T-helper 2 cell treated with Interferon-gamma antibody and Interleukin-4, amounts not matched to agents 5 μg/mL and 100 μg/mL, for 36 hours (primary cell): ENCODE measurements at regions not wholly inside any gene's neighbourhood (a gene's known extent, or its start where the extent isn't known, plus 50 kb on each side); places are given as distances from the start of the nearest gene placed in this dataset.

Experiments
- DNase-seq: peaks from one replicate; pipeline ENCODE4 v3.0.0; 2021; ENCODE audit warnings: low spot score
- H3K27ac Mint-ChIP-seq: one replicate; pipeline ENCODE4 v1.8.0; 2021; ENCODE audit warnings: mild to moderate bottlenecking, mixed read lengths
- H3K27me3 Mint-ChIP-seq: one replicate; pipeline ENCODE4 v1.8.0; 2021; ENCODE audit warnings: low read depth, mixed read lengths
- H3K36me3 Mint-ChIP-seq: one replicate; pipeline ENCODE4 v1.8.0; 2021; ENCODE audit warnings: low read depth, mixed read lengths
- H3K4me1 Mint-ChIP-seq: one replicate; pipeline ENCODE4 v1.8.0; 2021; ENCODE audit warnings: low read depth, mixed read lengths
- H3K4me3 Mint-ChIP-seq: one replicate; pipeline ENCODE4 v1.8.0; 2022; ENCODE audit warnings: mild to moderate bottlenecking, moderate library complexity, mixed read lengths
- H3K9me3 Mint-ChIP-seq: one replicate; pipeline ENCODE4 v1.8.0; 2021; ENCODE audit warnings: mixed read lengths

DNA sequence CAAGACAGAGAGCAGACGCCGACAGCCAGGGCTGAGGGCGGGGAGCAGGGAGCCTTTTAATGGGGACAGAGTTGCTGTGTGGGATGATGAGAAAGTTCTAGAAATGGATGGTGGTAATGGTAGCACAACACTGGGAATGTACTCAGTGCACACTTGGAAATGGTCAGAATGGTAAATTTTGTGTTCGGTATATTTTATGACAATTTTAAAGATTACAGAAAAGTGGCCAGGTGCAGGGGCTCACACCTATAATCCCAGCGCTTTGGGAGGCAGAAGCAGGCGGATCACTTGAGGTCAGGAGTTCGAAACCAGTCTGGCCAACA, 243.2 kb upstream of the CIBAR2 start:
- Mint-ChIP-seq H3K4me1 (no peaks in the 10 kb centered on the region), H3K36me3 (no peaks in the 10 kb centered on the region), H3K4me3 (no peak overlapping the region), H3K9me3 (no peaks in the 10 kb centered on the region), H3K27me3 (no peaks in the 10 kb centered on the region), H3K27ac (no peak overlapping the region)
- DNase-seq = no peak

DNA sequence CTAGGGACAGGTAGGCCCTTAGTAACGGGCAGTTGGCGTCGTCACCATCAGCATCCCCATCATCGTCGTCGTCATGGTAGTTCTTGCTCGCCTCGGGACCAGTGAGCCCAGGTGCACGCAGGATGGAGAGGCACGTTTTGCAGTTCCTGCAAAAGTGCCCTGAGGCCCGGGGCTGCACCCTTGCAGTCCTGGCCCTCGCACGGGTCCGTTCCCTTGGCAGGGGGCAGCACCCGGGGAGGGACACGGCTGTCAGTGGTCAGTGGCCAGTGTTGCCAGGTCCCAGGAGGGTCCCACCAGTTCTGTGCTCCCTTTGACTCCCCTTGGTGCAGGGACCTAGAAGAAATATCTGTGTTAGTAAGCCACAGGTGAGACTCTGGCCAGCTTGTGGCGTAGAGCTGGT, 243.9 kb upstream of the CIBAR2 start:
- no peaks in the 10 kb centered on the region for H3K4me1 Mint-ChIP-seq
- no peak for DNase-seq
- H3K36me3 Mint-ChIP-seq = no peaks in the 10 kb centered on the region
- H3K4me3 Mint-ChIP-seq = no peak overlapping the region
- H3K9me3 Mint-ChIP-seq = no peaks in the 10 kb centered on the region
- no peak overlapping the region for H3K27ac Mint-ChIP-seq
- no peaks in the 10 kb centered on the region for H3K27me3 Mint-ChIP-seq

DNA sequence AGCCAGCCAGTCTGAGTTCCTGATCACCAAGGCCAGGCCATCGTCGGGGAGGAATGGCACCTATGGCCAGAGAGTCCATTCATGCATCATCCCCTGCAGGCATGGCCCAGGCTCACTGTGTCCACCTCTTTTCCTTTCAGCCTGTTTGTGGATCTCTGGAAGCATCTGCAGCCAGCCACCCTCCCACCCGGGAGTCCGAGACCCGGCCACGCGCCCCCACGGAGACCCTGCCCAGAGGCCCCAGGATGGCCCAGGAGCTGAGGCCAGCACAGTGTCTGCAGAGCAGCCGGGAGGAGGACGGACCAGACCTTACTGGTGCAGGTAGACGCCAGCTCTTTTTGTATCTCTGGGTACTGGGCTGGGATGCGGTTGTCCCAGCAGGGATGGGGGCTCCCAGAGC, 245.1 kb upstream of the CIBAR2 start:
- H3K36me3 Mint-ChIP-seq = no peaks in the 10 kb centered on the region
- no peak for DNase-seq
- no peaks in the 10 kb centered on the region for H3K4me1 Mint-ChIP-seq
- no peak overlapping the region for H3K27ac Mint-ChIP-seq
- no peaks in the 10 kb centered on the region for H3K9me3 Mint-ChIP-seq
- no peak overlapping the region for H3K4me3 Mint-ChIP-seq
- no peaks in the 10 kb centered on the region for H3K27me3 Mint-ChIP-seq

DNA sequence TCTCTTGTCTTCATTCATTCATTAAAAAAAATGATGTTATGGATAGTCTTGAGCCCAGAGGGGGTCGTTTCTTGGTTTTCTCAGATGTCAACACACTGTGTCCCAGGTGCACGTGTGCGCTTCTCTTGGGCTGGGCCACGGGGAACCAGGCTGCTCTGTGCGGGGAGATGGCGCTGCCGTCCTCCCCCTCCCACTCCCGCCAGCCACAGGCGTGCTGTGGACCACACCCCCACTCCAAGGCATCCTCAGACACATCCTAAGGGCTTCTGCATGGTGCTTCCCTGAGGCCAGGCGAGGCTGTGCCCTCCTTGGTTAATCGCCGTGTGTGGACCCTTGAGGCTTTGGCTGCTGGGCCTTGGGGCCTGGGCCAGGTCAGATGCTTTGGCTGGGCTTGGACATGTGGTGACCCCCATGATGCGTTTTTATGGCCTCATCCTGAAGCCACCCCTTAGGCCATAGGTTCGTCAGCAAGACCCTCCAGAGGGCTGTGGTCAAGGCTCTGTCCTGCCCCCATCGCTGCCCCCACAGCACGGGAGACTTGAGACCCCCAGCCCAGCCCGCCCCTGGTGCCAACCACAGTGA, 245.7 kb upstream of the CIBAR2 start:
- DNase-seq = no peak
- Mint-ChIP-seq H3K4me1 (no peaks in the 10 kb centered on the region), H3K36me3 (no peaks in the 10 kb centered on the region), H3K27ac (no peak overlapping the region), H3K27me3 (no peaks in the 10 kb centered on the region), H3K9me3 (no peaks in the 10 kb centered on the region), H3K4me3 (no peak overlapping the region)

DNA sequence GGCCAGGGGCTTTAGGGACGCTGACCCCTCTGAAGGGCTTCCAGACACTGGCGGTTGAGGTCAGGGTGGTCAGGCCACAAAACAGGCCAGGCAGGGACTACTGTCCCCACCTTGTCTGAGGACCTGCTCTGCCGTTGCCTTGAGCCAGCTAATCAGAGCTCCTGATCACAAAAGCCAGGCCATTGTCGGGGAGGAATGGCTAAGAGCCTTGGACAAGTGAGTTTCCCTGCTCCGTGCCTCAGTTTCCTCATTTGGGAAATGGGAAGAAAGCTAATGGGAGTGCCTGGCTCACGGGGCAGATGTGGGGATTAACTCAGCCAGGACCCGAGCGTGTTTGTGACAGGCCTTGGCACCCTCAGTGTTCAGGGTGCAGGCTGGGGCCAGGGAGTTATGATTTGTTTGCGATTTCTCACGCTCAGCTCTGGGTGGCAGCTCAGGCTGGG, 246.5 kb upstream of the CIBAR2 start:
- H3K4me3 Mint-ChIP-seq = no peak overlapping the region
- H3K27me3 Mint-ChIP-seq = no peaks in the 10 kb centered on the region
- H3K27ac Mint-ChIP-seq = no peak overlapping the region
- H3K36me3 Mint-ChIP-seq = no peaks in the 10 kb centered on the region
- H3K4me1 Mint-ChIP-seq = no peaks in the 10 kb centered on the region
- no peaks in the 10 kb centered on the region for H3K9me3 Mint-ChIP-seq
- DNase-seq = no peak

DNA sequence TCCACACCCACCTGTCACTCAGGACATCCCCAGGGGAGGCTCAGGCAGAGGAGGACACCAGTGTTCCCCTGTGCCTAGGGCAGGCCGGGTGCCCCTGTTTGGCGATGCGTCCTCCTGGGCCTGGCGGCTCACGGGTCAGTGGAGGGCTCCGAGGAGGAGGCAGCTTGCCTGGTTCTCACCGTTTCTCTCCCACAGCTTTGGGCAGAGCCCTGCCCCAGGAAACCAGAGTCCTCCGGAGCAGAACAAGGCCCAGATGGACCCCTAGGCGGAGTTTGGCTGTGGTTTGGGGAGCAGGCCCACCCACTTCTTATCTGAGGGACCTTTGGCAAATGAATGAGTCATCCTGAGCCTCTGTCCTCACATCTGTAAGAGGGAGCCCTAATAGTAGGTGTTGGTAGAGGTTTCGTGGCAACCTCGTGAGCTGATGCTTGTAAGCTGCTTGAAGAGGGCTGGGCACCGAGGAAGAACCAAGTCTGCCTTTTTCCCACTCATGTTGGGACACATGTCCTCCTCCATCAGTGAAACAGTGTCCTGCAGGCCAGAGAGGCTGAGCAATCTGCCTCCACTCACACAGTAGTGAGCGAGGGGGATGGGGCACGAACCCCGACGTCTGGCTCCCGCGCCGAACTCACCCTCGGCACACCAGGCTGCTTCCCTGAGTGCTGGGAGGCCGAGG, 247.0 kb upstream of the CIBAR2 start:
- H3K4me1 Mint-ChIP-seq = no peaks in the 10 kb centered on the region
- no peak for DNase-seq
- no peaks in the 10 kb centered on the region for H3K36me3 Mint-ChIP-seq
- no peak overlapping the region for H3K4me3 Mint-ChIP-seq
- H3K27me3 Mint-ChIP-seq = no peaks in the 10 kb centered on the region
- no peaks in the 10 kb centered on the region for H3K9me3 Mint-ChIP-seq
- no peak overlapping the region for H3K27ac Mint-ChIP-seq

DNA sequence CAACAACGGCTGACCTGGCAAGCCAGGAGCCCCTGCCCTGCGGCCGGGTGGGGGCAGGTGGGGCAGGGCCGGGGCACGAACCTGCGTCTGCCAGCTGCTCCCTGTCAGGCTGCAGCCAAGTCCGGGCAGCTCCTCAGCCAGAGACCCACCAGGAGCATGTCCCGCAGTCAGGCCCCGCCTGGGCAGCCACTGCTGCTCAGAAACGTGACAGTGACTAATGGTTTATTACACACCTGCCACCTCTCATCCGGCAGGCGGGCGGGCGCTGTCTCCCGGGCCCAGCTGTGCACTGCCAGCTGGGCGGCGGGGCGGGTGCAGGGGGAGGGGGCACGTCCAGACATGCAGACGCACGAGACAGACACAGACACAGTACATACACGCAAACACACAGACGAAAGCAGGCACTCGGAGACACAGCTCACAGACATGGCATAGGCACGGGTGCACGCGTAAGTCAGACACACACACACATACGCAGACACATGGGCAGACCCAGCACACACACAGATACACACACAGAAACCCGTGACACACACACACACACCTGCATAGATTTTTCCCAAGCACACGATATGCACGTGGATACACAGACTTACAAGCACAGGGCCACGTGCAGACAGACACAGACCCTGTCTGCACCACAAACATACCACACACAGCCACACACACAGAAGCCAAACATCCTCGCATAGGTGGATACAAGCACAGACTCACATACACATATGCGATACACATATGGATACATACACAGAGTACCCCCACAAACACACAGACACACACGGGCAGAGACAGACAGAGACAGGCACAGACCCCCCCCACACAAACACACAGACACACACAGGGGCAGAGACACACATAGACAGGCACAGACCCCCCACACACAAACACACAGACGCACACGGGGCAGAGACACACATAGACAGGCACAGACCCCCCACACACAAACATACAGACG, 248.3 kb upstream of the CIBAR2 start:
- H3K36me3 Mint-ChIP-seq = no peaks in the 10 kb centered on the region
- no peak overlapping the region for H3K27ac Mint-ChIP-seq
- H3K4me1 Mint-ChIP-seq = no peaks in the 10 kb centered on the region
- no peaks in the 10 kb centered on the region for H3K27me3 Mint-ChIP-seq
- no peaks in the 10 kb centered on the region for H3K9me3 Mint-ChIP-seq
- DNase-seq = no peak
- no peak overlapping the region for H3K4me3 Mint-ChIP-seq

DNA sequence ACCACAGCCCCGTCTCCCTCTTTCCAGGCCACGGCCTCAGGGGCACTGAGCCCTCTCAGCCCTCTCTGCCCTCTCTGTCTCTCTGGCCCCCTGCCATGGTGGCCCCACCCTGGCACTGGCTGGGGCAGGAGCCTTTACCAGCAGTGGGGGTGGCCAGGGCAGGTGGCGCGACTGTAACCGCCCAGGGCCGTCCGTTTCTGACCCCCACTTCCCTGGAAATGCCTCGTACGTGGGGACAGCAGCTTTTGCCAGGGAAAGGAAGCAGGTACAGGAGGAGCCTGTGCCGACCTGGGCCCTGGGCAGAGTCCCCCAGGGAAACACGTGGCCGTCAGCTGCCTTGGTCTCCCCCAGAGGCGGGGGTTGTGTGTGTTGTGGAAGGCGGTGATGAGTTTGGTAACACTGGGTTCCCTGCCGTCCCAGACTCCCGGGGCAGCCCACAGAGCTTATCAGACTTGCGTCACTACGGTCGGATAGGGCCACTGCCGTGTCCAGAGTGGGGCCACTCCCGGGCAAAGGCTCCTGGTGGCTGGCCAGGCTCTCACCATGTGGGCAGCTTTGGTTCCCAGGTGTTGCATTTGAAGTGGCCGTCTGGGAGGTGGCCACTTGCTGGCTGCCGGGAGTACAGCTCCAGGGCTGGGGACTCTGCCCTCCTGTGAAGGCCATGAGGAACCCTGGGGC, 249.3 kb upstream of the CIBAR2 start:
- Mint-ChIP-seq H3K27ac (no peak overlapping the region), H3K4me1 (no peaks in the 10 kb centered on the region), H3K27me3 (no peaks in the 10 kb centered on the region), H3K4me3 (no peak overlapping the region), H3K9me3 (no peaks in the 10 kb centered on the region), H3K36me3 (no peaks in the 10 kb centered on the region)
- DNase-seq = no peak

DNA sequence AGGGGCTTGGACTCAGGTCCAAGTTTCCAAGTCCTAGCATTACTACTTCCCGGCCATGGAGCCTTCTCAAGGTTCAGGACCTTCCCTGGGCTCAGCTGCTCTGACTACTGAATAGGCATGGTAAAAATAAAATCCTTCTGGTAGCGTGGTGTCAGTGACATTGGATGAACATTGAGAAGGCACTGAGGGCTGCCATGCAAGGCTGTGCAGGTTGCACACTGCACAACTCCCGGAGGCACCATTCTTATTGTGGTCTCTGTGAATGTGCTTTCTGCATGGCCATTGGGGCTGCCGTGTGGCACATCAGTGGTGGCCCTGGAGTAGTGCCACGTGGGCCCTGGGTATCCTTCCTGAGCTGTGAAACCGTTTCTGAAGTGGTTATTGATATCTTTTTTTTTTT, 250.2 kb upstream of the CIBAR2 start:
- no peaks in the 10 kb centered on the region for H3K36me3 Mint-ChIP-seq
- DNase-seq = no peak
- H3K4me1 Mint-ChIP-seq = no peaks in the 10 kb centered on the region
- no peaks in the 10 kb centered on the region for H3K27me3 Mint-ChIP-seq
- H3K9me3 Mint-ChIP-seq = no peaks in the 10 kb centered on the region
- H3K4me3 Mint-ChIP-seq = no peak overlapping the region
- no peak overlapping the region for H3K27ac Mint-ChIP-seq

DNA sequence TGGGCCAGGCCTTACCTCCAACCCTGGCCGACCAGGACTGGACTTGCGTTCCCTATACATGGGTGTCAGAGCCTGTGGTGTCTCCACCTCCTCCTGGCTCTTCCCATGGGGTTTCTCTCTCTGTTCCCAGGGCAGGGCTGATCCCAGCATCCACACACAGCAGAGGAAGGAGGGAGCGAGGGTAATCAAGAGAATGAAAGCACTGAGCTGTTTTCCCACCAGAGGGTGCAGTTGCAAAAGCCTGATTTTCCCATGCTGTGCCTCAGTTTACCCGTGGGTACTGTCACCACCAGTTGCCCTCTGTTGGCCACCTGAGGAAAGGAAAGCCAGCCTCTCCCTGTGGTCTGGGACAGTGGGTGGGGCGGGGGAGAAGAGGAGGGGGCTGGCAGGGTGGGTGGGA, 249.7 kb upstream of the GSE1 start:
- no peaks in the 10 kb centered on the region for H3K9me3 Mint-ChIP-seq
- no peaks in the 10 kb centered on the region for H3K4me1 Mint-ChIP-seq
- no peaks in the 10 kb centered on the region for H3K36me3 Mint-ChIP-seq
- no peak overlapping the region for H3K4me3 Mint-ChIP-seq
- no peak for DNase-seq
- H3K27me3 Mint-ChIP-seq = no peaks in the 10 kb centered on the region
- no peak overlapping the region for H3K27ac Mint-ChIP-seq

DNA sequence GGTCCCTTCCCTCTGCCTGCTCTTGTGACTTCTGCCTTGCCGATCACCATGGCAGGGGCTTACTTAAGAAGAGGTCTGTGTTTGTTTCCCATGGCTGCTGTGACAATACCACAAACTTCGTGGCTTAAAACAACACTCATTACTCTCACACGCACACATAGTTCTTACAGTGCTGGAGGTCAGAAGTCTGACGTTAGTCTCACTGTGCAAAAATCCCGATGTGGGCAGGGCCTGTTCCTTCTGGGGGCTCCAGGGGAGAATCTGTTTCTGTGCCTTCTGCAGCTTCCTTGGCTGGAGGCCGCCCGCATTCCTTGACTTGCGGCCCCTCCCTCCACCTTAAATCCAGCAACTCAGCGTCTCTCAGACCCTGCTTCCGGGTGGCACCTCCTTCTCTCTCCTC, 249.2 kb upstream of the GSE1 start:
- Mint-ChIP-seq H3K9me3 (no peaks in the 10 kb centered on the region), H3K36me3 (no peaks in the 10 kb centered on the region), H3K4me3 (no peak overlapping the region), H3K4me1 (no peaks in the 10 kb centered on the region), H3K27ac (no peak overlapping the region), H3K27me3 (no peaks in the 10 kb centered on the region)
- DNase-seq = no peak

DNA sequence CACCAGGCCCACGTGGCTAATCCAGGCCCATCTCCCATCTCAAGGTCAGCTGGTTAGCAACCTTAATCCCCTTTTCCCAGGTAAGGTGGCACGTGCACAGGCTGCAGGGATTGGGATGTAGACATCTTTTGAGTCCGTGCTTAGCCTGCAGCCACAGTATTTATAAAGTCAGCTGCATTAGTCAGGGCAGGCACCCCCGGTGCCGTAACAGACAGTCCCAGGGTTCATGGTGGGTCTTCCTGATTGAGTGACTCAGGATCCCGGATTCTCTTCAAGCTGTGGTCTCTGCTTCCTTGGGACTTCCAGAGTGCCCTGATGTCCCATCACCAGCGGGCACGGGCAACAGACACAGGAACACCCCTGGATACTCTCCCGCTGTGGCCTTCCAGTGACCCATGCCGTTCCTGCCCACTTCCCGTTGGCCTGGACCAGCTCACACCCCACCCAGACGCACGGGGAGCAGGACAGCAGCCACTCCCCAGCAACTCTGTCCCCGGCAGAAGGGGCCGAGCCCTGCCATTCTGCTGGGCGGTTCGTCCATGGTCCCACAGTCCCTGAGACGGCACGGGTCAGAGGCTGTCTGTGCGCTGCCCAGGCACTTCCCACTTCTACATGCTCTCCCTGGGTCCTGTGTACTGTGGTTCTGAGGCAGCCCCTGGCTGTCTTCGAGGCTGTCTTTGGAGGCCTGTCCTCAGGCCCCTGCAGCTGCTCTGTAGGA, 248.6 kb upstream of the GSE1 start:
- H3K36me3 Mint-ChIP-seq = no peaks in the 10 kb centered on the region
- H3K27me3 Mint-ChIP-seq = no peaks in the 10 kb centered on the region
- no peak overlapping the region for H3K4me3 Mint-ChIP-seq
- H3K4me1 Mint-ChIP-seq = no peaks in the 10 kb centered on the region
- no peak for DNase-seq
- no peak overlapping the region for H3K27ac Mint-ChIP-seq
- no peaks in the 10 kb centered on the region for H3K9me3 Mint-ChIP-seq

DNA sequence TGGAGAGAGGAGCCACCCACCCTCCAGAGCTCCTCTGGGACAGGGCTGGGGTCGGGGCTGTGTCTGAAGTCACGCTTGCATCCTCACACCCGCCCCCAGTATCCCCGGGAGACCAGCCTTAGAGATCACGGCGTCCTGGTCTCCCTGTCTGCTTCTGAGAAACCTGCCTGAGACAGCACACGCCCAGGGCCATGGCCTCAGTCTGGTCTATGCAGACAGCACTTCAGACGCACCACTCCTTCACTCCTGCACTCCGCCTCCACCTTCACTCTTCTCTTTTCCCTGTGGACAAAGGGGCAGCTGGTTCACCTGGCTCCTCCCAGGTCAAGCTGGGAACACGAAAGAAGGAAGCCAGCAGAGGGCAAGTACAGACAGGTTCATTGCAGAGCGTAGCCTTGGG, 248.0 kb upstream of the GSE1 start:
- no peaks in the 10 kb centered on the region for H3K36me3 Mint-ChIP-seq
- no peak overlapping the region for H3K4me3 Mint-ChIP-seq
- no peaks in the 10 kb centered on the region for H3K9me3 Mint-ChIP-seq
- H3K27ac Mint-ChIP-seq = no peak overlapping the region
- H3K4me1 Mint-ChIP-seq = no peaks in the 10 kb centered on the region
- DNase-seq = no peak
- H3K27me3 Mint-ChIP-seq = no peaks in the 10 kb centered on the region
